Liver (tissue), 8 donors: ENCODE measurements at regions not wholly inside any gene's neighbourhood (a gene's known extent, or its start where the extent isn't known, plus 50 kb on each side); places are given as distances from the start of the nearest gene placed in this dataset.

ENCODE experiments used
- DNase-seq: peaks from one replicate; pipeline ENCODE4 v3.0.0-alpha.2; 2017; ENCODE audit warnings: low spot score
- H3K27ac ChIP-seq, 2 donors: one replicate each; pipeline ENCODE4 v1.7.0; 2013; ENCODE audit warnings: inconsistent platforms in 2 of 2, low read length in 2 of 2, control low read depth in 1 of 2, low read depth in 1 of 2, mild to moderate bottlenecking in 1 of 2
- H3K27me3 ChIP-seq, 4 donors: one replicate each; pipeline versions ENCODE4 v1.6.1 to v1.7.0; 2013; ENCODE audit warnings: low read length in 3 of 4, inconsistent platforms in 1 of 4, mild to moderate bottlenecking in 1 of 4, moderate library complexity in 1 of 4; ENCODE audit not compliant: control insufficient read depth in 4 of 4, insufficient read depth in 4 of 4
- H3K36me3 ChIP-seq, 4 donors: one replicate each; pipeline versions ENCODE4 v1.6.1 to v1.7.0; 2013; ENCODE audit warnings: low read length in 3 of 4, mild to moderate bottlenecking in 3 of 4, low read depth in 1 of 4, moderate library complexity in 1 of 4; ENCODE audit not compliant: control insufficient read depth in 4 of 4, insufficient read depth in 3 of 4
- H3K4me1 ChIP-seq, 4 donors: one replicate each; pipeline versions ENCODE4 v1.6.1 to v1.7.0; 2013; ENCODE audit warnings: low read length in 3 of 4, mild to moderate bottlenecking in 3 of 4, moderate library complexity in 1 of 4; ENCODE audit not compliant: control insufficient read depth in 4 of 4, insufficient read depth in 4 of 4
- H3K4me3 ChIP-seq, 3 donors: one replicate each; pipeline versions ENCODE4 v1.6.1 to v1.7.0; 2013; ENCODE audit warnings: low read length in 3 of 3, control low read depth in 1 of 3, low read depth in 1 of 3, mild to moderate bottlenecking in 1 of 3
- H3K9ac ChIP-seq, 2 donors: one replicate each; pipeline ENCODE4 v1.7.0; 2013; ENCODE audit warnings: low read length in 2 of 2, mild to moderate bottlenecking in 2 of 2, moderate library complexity in 2 of 2, control low read depth in 1 of 2, low read depth in 1 of 2
- H3K9me3 ChIP-seq, 4 donors: one replicate each; pipeline versions ENCODE4 v1.6.1 to v1.7.0; 2013; ENCODE audit warnings: low read length in 3 of 4; ENCODE audit not compliant: control insufficient read depth in 4 of 4
- EGR1 ChIP-seq, 2 donors: IDR thresholded peaks; 2 replicates each; pipeline ENCODE4 v1.6.1; 2016 to 2018; ENCODE audit warnings: antibody characterized with exemption in 2 of 2, low read depth in 2 of 2
- FOXA1 ChIP-seq: IDR thresholded peaks from 2 replicates; pipeline ENCODE4 v1.6.1; 2016; ENCODE audit warnings: antibody characterized with exemption
- FOXA2 ChIP-seq: IDR thresholded peaks from 2 replicates; pipeline ENCODE4 v1.6.1; 2016; ENCODE audit warnings: antibody characterized with exemption
- GABPA ChIP-seq, 2 donors: IDR thresholded peaks in 1 of 2; conservative IDR thresholded peaks in 1 of 2; 2 replicates each; pipeline ENCODE4 v1.6.1; 2016; ENCODE audit warnings: antibody characterized with exemption in 2 of 2, mild to moderate bottlenecking in 1 of 2, moderate library complexity in 1 of 2
- HNF4G ChIP-seq: IDR thresholded peaks from 2 replicates; pipeline ENCODE4 v1.6.1; 2016; ENCODE audit warnings: antibody characterized with exemption
- JUND ChIP-seq, 2 donors: IDR thresholded peaks; 2 replicates each; pipeline ENCODE4 v1.6.1; 2016; ENCODE audit warnings: antibody characterized with exemption in 2 of 2
- NR2F2 ChIP-seq: IDR thresholded peaks from 2 replicates; pipeline ENCODE4 v1.6.1; 2016; ENCODE audit warnings: antibody characterized with exemption
- RAD21 ChIP-seq, 2 donors: IDR thresholded peaks; 2 replicates each; pipeline ENCODE4 v1.6.1; 2016; ENCODE audit warnings: antibody characterized with exemption in 2 of 2, mild to moderate bottlenecking in 2 of 2
- RXRA ChIP-seq, 2 donors: IDR thresholded peaks; 2 replicates each; pipeline ENCODE4 v1.6.1; 2017 to 2018; ENCODE audit warnings: antibody characterized with exemption in 2 of 2, mild to moderate bottlenecking in 1 of 2
- TAF1 ChIP-seq: conservative IDR thresholded peaks from 2 replicates; pipeline ENCODE4 v1.6.1; 2016; ENCODE audit warnings: antibody characterized with exemption, mild to moderate bottlenecking
- YY1 ChIP-seq: IDR thresholded peaks from 2 replicates; pipeline ENCODE4 v1.6.1; 2016; ENCODE audit warnings: antibody characterized with exemption, mild to moderate bottlenecking
- WGBS: extraction: QIAGEN DNeasy Blood & Tissue Kit; methylation state at CpG from one replicate; pipeline ENCODE4 v1.1.7; 2013; 5-methylcytosine and 5-hydroxymethylcytosine counted together
- TF ChIP-seq, protein P1 (sequence below): IDR thresholded peaks from 2 replicates; pipeline ENCODE4 v1.6.1; 2016; ENCODE audit warnings: antibody characterized with exemption
- TF ChIP-seq, protein P2 (sequence below): fragments of 150-350 bp; IDR thresholded peaks from 2 replicates; pipeline ENCODE4 v1.5.1; 2017; ENCODE audit warnings: improper control_type of control experiment, low read depth, low read length; ENCODE audit not compliant: missing input control
- TF ChIP-seq, protein P3 (sequence below): IDR thresholded peaks from 2 replicates; pipeline ENCODE4 v1.6.1; 2016; ENCODE audit warnings: antibody characterized with exemption, mild to moderate bottlenecking
- donor health status: healthy.
- donor health status: healthy.
- donor health status: healthy.
- donor health status: healthy.
- donor health status: healthy.

DNA sequence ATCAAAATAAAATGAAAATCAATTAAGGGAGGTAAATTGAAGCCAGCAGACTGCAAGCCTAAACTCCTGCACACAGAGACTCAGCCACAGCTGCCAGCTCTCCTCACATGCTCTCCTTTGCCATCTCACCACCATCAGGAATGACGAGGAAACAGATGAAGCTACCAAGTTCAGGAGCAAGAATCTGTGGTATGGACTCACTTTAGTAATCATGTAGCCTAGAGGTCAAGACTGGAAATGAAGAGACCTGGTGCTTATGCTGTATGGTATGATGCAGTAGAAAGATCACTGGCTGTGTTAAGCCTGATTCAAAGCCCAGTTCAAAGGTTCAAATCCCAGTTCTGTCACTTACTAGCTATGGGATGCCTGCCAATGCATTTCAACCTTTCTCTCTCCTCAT lies 78.9 kb upstream of the CAMK1G start:
- Histone ChIP-seq H3K9me3 (no peaks in the 10 kb centered on the region), H3K27ac (no peak overlapping the region), H3K4me1 (no peaks in the 10 kb centered on the region), H3K27me3 (peaks cover 0 to 7% (median 0%) of the 10 kb centered on the region in 4 donors), H3K9ac (no peak overlapping the region), H3K36me3 (no peaks in the 10 kb centered on the region), H3K4me3 (no peak overlapping the region)
- 72% methylated on average over 1 of the region's 1 CpG for WGBS
- no peak for DNase-seq
- TF ChIP-seq GABPA (IDR thresholded peaks at IDR 0.05 in 1 of 2, conservative IDR thresholded peaks at IDR 0.05 in 1 of 2) (no peak), FOXA1 (no peak), NR2F2 (no peak), FOXA2 (no peak), YY1 (no peak), HNF4G (no peak), RAD21 (IDR thresholded peaks at IDR 0.05) (no peak), RXRA (IDR thresholded peaks at IDR 0.05) (no peak)
- TF ChIP-seq, protein P1, sequence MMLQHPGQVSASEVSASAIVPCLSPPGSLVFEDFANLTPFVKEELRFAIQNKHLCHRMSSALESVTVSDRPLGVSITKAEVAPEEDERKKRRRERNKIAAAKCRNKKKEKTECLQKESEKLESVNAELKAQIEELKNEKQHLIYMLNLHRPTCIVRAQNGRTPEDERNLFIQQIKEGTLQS, result no peak
- TF ChIP-seq, protein P2, sequence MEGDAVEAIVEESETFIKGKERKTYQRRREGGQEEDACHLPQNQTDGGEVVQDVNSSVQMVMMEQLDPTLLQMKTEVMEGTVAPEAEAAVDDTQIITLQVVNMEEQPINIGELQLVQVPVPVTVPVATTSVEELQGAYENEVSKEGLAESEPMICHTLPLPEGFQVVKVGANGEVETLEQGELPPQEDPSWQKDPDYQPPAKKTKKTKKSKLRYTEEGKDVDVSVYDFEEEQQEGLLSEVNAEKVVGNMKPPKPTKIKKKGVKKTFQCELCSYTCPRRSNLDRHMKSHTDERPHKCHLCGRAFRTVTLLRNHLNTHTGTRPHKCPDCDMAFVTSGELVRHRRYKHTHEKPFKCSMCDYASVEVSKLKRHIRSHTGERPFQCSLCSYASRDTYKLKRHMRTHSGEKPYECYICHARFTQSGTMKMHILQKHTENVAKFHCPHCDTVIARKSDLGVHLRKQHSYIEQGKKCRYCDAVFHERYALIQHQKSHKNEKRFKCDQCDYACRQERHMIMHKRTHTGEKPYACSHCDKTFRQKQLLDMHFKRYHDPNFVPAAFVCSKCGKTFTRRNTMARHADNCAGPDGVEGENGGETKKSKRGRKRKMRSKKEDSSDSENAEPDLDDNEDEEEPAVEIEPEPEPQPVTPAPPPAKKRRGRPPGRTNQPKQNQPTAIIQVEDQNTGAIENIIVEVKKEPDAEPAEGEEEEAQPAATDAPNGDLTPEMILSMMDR, result no peak

DNA sequence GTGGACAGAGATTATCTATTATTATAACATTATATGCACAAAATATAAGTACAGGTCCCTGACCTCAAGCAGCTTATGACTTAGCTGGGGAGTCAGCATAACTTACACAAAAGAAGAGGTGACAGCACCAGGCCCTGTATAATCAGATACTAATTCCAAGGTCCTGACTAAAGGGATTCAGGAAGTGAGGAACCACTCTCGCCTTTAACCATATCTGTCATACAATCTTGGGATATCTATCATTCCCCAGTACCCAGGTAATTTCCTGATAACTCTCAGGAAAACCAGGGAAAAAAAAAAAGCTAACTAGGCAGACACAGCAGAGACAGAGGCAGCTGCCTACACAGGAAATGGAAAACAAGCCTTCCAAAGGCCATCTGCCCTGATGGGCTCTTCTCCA lies 78.5 kb upstream of the CAMK1G start:
- Histone ChIP-seq H3K27me3 (peaks cover 0 to 7% (median 0%) of the 10 kb centered on the region in 4 donors), H3K4me3 (no peak overlapping the region), H3K27ac (no peak overlapping the region), H3K4me1 (no peaks in the 10 kb centered on the region), H3K9me3 (no peaks in the 10 kb centered on the region), H3K36me3 (no peaks in the 10 kb centered on the region), H3K9ac (no peak overlapping the region)
- WGBS, result 95% methylated on average over 1 of the region's 1 CpG
- no peak for DNase-seq
- TF ChIP-seq RAD21 (IDR thresholded peaks at IDR 0.05) (no peak), EGR1 (IDR thresholded peaks at IDR 0.05; ENCODE audit: low read depth in 2 of 2) (no peak), JUND (IDR thresholded peaks at IDR 0.05) (no peak), FOXA2 (no peak), TAF1 (no peak), YY1 (no peak), GABPA (IDR thresholded peaks at IDR 0.05 in 1 of 2, conservative IDR thresholded peaks at IDR 0.05 in 1 of 2) (no peak), NR2F2 (no peak)
- TF ChIP-seq, protein P3, sequence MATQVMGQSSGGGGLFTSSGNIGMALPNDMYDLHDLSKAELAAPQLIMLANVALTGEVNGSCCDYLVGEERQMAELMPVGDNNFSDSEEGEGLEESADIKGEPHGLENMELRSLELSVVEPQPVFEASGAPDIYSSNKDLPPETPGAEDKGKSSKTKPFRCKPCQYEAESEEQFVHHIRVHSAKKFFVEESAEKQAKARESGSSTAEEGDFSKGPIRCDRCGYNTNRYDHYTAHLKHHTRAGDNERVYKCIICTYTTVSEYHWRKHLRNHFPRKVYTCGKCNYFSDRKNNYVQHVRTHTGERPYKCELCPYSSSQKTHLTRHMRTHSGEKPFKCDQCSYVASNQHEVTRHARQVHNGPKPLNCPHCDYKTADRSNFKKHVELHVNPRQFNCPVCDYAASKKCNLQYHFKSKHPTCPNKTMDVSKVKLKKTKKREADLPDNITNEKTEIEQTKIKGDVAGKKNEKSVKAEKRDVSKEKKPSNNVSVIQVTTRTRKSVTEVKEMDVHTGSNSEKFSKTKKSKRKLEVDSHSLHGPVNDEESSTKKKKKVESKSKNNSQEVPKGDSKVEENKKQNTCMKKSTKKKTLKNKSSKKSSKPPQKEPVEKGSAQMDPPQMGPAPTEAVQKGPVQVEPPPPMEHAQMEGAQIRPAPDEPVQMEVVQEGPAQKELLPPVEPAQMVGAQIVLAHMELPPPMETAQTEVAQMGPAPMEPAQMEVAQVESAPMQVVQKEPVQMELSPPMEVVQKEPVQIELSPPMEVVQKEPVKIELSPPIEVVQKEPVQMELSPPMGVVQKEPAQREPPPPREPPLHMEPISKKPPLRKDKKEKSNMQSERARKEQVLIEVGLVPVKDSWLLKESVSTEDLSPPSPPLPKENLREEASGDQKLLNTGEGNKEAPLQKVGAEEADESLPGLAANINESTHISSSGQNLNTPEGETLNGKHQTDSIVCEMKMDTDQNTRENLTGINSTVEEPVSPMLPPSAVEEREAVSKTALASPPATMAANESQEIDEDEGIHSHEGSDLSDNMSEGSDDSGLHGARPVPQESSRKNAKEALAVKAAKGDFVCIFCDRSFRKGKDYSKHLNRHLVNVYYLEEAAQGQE, result no peak
- TF ChIP-seq, protein P1, result no peak
